ENCODE measurements at regions not wholly inside any gene's neighbourhood (a gene's known extent, or its start where the extent isn't known, plus 50 kb on each side); places are given as distances from the start of the nearest gene placed in this dataset.

GRCh38 chr12:131491916-131492490, 218.9 kb upstream of the SFSWAP start:
- no peak for DNase-seq (ENCODE audit: low read depth)
- no peak overlapping the region for H3K4me3 ChIP-seq (ENCODE audit: low read depth, low read length)
- TF ChIP-seq CTCF (IDR thresholded peaks at IDR 0.05; ENCODE audit: control insufficient read depth, extremely low read depth, insufficient read depth) = no peak

GRCh38 chr12:131493068-131493826, 217.6 kb upstream of the SFSWAP start:
- TF ChIP-seq CTCF (IDR thresholded peaks at IDR 0.05; ENCODE audit: control insufficient read depth, extremely low read depth, insufficient read depth) = no peak
- no peak for DNase-seq (ENCODE audit: low read depth)
- no peak overlapping the region for H3K4me3 ChIP-seq (ENCODE audit: low read depth, low read length)

- DNase-seq (ENCODE audit: low read depth) = no peak
- no peak overlapping the region for H3K4me3 ChIP-seq (ENCODE audit: low read depth, low read length)
- TF ChIP-seq CTCF (IDR thresholded peaks at IDR 0.05; ENCODE audit: control insufficient read depth, extremely low read depth, insufficient read depth) = no peak
Observed at GRCh38 chr12:131494216-131494615, 216.7 kb upstream of the SFSWAP start.

GRCh38 chr12:131494741-131495524, 216.0 kb upstream of the SFSWAP start:
- no peak for TF ChIP-seq CTCF (IDR thresholded peaks at IDR 0.05; ENCODE audit: control insufficient read depth, extremely low read depth, insufficient read depth)
- no peak overlapping the region for H3K4me3 ChIP-seq (ENCODE audit: low read depth, low read length)
- DNase-seq (ENCODE audit: low read depth) = no peak

GRCh38 chr12:131497966-131498365, 212.9 kb upstream of the SFSWAP start:
- no peak for TF ChIP-seq CTCF (IDR thresholded peaks at IDR 0.05; ENCODE audit: control insufficient read depth, extremely low read depth, insufficient read depth)
- no peak overlapping the region for H3K4me3 ChIP-seq (ENCODE audit: low read depth, low read length)
- no peak for DNase-seq (ENCODE audit: low read depth)

- H3K4me3 ChIP-seq (ENCODE audit: low read depth, low read length) = no peak overlapping the region
- DNase-seq (ENCODE audit: low read depth) = no peak
- TF ChIP-seq CTCF (IDR thresholded peaks at IDR 0.05; ENCODE audit: control insufficient read depth, extremely low read depth, insufficient read depth) = no peak
Observed at GRCh38 chr12:131499160-131499863, 211.6 kb upstream of the SFSWAP start.

Measured in LNCaP clone FGC (cell line).